ENCODE measurements at regions not wholly inside any gene's neighbourhood (a gene's known extent, or its start where the extent isn't known, plus 50 kb on each side); places are given as distances from the start of the nearest gene placed in this dataset.

DNA sequence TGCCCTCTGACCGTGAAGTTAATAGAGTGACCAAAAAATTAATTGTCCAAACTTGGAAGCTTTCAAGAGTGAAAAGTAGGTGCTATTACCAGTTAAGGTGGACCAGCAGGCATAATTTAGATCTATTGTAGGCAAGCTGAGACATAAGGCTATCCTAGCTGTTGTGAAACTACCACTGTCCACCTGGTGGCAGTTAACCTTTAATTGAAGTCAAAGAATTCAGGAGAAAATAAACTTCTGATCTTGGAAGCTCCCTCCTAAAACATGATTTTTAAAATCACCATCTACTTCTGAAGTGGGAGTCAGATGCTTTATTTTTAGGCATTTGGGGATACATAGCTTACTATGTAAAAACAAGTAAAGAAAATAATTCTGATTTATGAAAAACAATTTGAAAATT lies 636.3 kb upstream of the HTR2C start:
- TF ChIP-seq CTCF (IDR thresholded peaks at IDR 0.05; ENCODE audit: insufficient read depth, low read depth, low read length, missing control alignments): no peak
- no peak overlapping the region for H3K4me3 ChIP-seq (ENCODE audit: low read depth, low read length)
- DNase-seq (ENCODE audit: low read depth): no peak

DNA sequence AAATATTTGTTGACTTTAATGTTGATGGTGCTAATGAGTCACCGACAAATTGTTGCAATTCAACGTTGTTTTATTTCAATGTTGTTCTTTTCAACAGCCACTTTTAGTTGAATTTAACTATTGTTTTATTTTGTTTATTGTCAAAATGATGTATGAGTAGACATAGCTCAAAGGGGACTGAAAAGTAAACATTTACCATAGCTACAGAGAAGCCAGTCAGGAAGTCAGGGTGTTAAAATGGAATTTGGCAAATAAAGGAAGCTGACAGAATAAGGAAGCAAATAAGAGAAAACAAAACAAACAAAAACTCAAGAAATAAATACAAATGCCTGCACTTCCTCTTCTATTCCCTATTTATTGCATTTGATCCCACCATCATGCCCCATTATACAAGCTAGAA lies 648.4 kb upstream of the HTR2C start:
- no peak for TF ChIP-seq CTCF (IDR thresholded peaks at IDR 0.05; ENCODE audit: insufficient read depth, low read depth, low read length, missing control alignments)
- H3K4me3 ChIP-seq (ENCODE audit: low read depth, low read length): no peak overlapping the region
- no peak for DNase-seq (ENCODE audit: low read depth)

DNA sequence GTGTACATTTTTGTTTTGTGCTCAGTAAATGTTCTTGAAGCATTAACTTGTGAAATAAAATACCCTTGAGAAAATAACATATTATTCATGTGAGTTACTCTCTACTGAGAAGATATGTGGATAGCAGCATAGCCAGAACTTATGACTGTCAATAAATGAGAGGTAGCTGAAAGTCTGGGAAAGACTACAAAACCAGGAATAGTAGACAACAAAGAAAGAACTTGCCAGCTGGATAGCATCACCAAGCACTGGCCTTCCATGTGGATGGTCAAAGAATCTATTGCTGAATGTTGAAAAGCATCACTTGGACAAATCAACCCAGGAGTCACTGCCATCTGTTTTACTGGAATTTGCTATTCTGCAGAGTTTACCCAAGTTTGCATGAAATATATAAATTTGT lies 650.0 kb upstream of the HTR2C start:
- TF ChIP-seq CTCF (IDR thresholded peaks at IDR 0.05; ENCODE audit: insufficient read depth, low read depth, low read length, missing control alignments): no peak
- no peak for DNase-seq (ENCODE audit: low read depth)
- no peak overlapping the region for H3K4me3 ChIP-seq (ENCODE audit: low read depth, low read length)

DNA sequence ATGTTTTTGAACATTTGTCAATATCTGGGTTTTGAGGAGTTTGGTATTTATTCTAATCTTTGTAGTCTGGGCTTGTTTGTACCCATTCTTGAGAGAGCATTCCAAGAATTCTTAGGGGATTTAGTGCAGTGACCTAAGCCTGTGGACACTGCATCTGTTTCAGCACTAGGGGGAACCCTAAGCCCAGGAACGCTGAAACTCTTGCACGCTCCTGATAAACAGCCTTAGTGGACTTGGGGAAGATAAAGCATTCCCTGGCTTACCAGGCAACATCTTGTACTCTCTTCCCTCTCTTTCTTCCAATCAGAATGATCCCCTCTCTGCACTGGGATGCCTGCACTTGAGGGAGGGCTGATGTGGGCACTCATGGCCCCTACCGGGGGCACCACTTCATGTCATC lies 654.9 kb upstream of the HTR2C start:
- peak; percentile 35 for TF ChIP-seq CTCF (IDR thresholded peaks at IDR 0.05; ENCODE audit: insufficient read depth, low read depth, low read length, missing control alignments)
- no peak overlapping the region for H3K4me3 ChIP-seq (ENCODE audit: low read depth, low read length)
- peak; percentile 25 for DNase-seq (ENCODE audit: low read depth)

GRCh38 chrX:113920661-113921060 lies 663.2 kb upstream of the HTR2C start:
- DNase-seq (ENCODE audit: low read depth): peak; percentile 18
- no peak overlapping the region for H3K4me3 ChIP-seq (ENCODE audit: low read depth, low read length)
- TF ChIP-seq CTCF (IDR thresholded peaks at IDR 0.05; ENCODE audit: insufficient read depth, low read depth, low read length, missing control alignments): no peak

- peak; percentile 13 for DNase-seq (ENCODE audit: low read depth)
- no peak overlapping the region for H3K4me3 ChIP-seq (ENCODE audit: low read depth, low read length)
- TF ChIP-seq CTCF (IDR thresholded peaks at IDR 0.05; ENCODE audit: insufficient read depth, low read depth, low read length, missing control alignments): no peak
Observed at GRCh38 chrX:113919387-113919786, 664.5 kb upstream of the HTR2C start.

GRCh38 chrX:113906168-113906567 lies 677.7 kb upstream of the HTR2C start:
- no peak overlapping the region for H3K4me3 ChIP-seq (ENCODE audit: low read depth, low read length)
- no peak for DNase-seq (ENCODE audit: low read depth)
- no peak for TF ChIP-seq CTCF (IDR thresholded peaks at IDR 0.05; ENCODE audit: insufficient read depth, low read depth, low read length, missing control alignments)
